ENCODE measurements at regions not wholly inside any gene's neighbourhood (a gene's known extent, or its start where the extent isn't known, plus 50 kb on each side); places are given as distances from the start of the nearest gene placed in this dataset.

DNA sequence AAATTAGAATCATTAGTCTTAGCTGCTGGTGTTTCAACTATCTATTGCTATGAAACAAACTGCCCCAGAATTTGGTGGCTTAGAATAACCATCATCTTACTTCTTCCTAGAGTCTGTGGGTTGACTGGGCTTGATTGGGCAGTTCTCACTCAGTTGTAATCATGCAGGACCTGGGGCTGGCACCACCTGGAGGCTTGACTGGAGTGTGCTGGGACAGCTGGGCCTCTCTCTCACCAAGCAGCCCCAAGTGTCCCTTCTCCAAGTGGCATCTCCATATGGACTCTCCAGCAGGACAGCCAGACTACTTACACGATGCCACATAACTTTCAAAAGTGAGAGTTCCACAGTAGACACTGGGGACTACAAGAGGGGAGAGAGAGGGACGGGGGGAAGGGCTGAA is 140.3 kb upstream of the ATP1B1 start:
- Histone ChIP-seq H3K27ac (ENCODE audit: insufficient read depth, low read length, poor library complexity, severe bottlenecking) (no peak overlapping the region), H3K9me3 (ENCODE audit: control insufficient read depth, low read length) (no peaks in the 10 kb centered on the region), H3K27me3 (replicated peaks; ENCODE audit: control insufficient read depth, insufficient read depth, low read length, poor library complexity, severe bottlenecking) (no peaks in the 10 kb centered on the region), H3K4me3 (ENCODE audit: insufficient read depth, low read depth, low read length, poor library complexity, severe bottlenecking) (no peak overlapping the region), H3K4me1 (ENCODE audit: control insufficient read depth, insufficient read depth, low read length, poor library complexity, severe bottlenecking) (no peaks in the 10 kb centered on the region), H3K36me3 (ENCODE audit: control insufficient read depth, insufficient read depth, low read length) (no peaks in the 10 kb centered on the region)
- DNase-seq = no peak

DNA sequence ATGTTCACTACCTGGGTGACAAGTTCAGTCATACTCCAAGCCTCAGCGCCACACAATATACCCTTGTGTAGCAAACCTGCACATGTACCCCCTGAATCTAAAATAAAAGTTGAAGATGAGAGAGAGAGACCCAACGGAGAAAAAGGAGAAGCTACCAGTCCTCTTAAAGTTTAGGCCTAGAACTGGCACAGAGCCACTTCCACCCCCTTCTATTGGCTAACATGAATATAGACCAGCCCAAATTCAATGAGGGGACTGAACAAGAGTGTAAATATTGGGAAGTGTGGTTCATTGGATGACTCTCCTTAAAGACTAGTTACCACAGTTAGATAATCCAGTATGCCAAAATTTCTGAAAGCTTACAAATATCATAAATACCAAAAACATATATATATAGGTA is 139.9 kb upstream of the ATP1B1 start:
- Histone ChIP-seq H3K36me3 (ENCODE audit: control insufficient read depth, insufficient read depth, low read length) (no peaks in the 10 kb centered on the region), H3K4me1 (ENCODE audit: control insufficient read depth, insufficient read depth, low read length, poor library complexity, severe bottlenecking) (no peaks in the 10 kb centered on the region), H3K27me3 (replicated peaks; ENCODE audit: control insufficient read depth, insufficient read depth, low read length, poor library complexity, severe bottlenecking) (no peaks in the 10 kb centered on the region), H3K4me3 (ENCODE audit: insufficient read depth, low read depth, low read length, poor library complexity, severe bottlenecking) (no peak overlapping the region), H3K27ac (ENCODE audit: insufficient read depth, low read length, poor library complexity, severe bottlenecking) (no peak overlapping the region), H3K9me3 (ENCODE audit: control insufficient read depth, low read length) (no peaks in the 10 kb centered on the region)
- DNase-seq = no peak

DNA sequence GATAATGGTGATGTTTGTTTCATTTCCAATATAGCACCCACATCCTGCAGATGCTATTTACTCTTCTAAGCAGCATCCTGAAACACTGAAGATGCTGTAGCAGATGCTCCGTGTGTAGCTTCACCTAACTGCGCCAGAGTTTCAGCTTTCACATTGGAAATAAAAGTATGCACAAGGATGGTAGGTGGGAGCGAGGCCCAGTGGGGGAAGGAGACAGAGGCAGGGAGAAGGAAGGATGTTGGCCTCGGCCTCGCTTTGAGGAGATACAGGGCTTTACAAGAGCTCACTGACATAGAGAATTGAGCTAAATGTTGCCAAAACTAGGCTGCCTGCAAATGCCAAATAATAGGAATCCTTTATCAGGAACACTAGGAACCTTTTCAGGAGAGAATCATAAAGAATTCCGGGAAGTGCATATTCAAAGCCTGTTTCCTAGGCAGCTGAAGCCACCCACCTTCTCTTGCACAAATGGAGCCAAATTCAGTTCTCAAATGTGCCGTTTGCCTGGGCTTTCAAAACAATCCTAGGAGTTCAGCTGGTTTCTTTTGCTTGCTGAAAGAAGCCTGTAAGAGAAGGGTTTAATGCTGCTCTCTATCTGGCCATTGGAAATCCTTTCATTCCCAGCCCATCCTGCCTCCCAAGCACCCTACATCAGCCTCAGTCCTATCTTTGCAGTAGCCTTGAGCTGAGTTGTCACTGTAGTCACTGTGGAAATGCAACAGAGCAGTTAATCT is 135.4 kb upstream of the ATP1B1 start:
- H3K4me1 ChIP-seq (ENCODE audit: control insufficient read depth, insufficient read depth, low read length, poor library complexity, severe bottlenecking) = no peaks in the 10 kb centered on the region
- H3K4me3 ChIP-seq (ENCODE audit: insufficient read depth, low read depth, low read length, poor library complexity, severe bottlenecking) = no peak overlapping the region
- no peak overlapping the region for H3K27ac ChIP-seq (ENCODE audit: insufficient read depth, low read length, poor library complexity, severe bottlenecking)
- no peaks in the 10 kb centered on the region for H3K27me3 ChIP-seq (replicated peaks; ENCODE audit: control insufficient read depth, insufficient read depth, low read length, poor library complexity, severe bottlenecking)
- H3K36me3 ChIP-seq (ENCODE audit: control insufficient read depth, insufficient read depth, low read length) = no peaks in the 10 kb centered on the region
- H3K9me3 ChIP-seq (ENCODE audit: control insufficient read depth, low read length) = no peaks in the 10 kb centered on the region
- DNase-seq = no peak

DNA sequence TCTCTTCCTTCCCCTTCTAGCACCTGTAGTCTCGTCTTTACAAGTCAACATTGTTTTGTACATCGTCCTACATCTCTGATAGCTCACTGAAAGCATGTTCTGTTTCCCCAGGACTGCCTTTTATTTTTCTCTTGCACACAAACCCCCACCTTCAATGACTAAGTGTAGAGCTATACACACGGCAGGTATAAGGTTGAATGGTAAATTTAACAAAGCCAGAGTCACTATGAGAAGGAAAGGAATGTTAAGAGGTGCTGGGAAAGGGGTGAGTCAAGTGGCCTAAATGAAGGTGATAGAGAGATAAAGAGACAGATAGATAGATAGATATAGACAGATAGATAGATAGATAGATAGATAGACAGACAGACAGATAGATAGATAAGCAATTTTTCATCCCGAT is 134.3 kb upstream of the ATP1B1 start:
- no peaks in the 10 kb centered on the region for H3K4me1 ChIP-seq (ENCODE audit: control insufficient read depth, insufficient read depth, low read length, poor library complexity, severe bottlenecking)
- no peaks in the 10 kb centered on the region for H3K36me3 ChIP-seq (ENCODE audit: control insufficient read depth, insufficient read depth, low read length)
- no peak overlapping the region for H3K27ac ChIP-seq (ENCODE audit: insufficient read depth, low read length, poor library complexity, severe bottlenecking)
- H3K27me3 ChIP-seq (replicated peaks; ENCODE audit: control insufficient read depth, insufficient read depth, low read length, poor library complexity, severe bottlenecking) = no peaks in the 10 kb centered on the region
- no peaks in the 10 kb centered on the region for H3K9me3 ChIP-seq (ENCODE audit: control insufficient read depth, low read length)
- no peak for DNase-seq
- H3K4me3 ChIP-seq (ENCODE audit: insufficient read depth, low read depth, low read length, poor library complexity, severe bottlenecking) = no peak overlapping the region

DNA sequence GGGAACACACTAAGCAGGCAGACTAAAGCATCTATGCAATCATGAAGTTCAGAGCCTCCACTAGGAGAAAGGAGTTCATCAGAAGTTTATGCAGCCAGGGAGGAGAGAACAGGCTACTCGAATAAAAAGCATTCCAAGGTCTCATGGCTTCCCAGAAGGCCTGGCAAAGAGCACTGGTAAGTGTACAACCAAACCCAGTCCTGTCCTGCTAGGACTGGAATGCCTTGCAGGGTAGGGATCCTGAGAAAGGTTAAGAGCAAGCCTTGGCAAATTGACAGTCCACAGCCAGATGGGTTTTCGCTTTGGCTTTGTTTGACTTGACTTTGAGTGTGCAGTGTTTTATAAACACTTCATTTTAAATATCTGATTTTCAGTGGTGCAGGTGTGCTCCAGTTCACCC is 133.6 kb upstream of the ATP1B1 start:
- Histone ChIP-seq H3K9me3 (ENCODE audit: control insufficient read depth, low read length) (no peaks in the 10 kb centered on the region), H3K4me1 (ENCODE audit: control insufficient read depth, insufficient read depth, low read length, poor library complexity, severe bottlenecking) (no peaks in the 10 kb centered on the region)
- DNase-seq = no peak

DNA sequence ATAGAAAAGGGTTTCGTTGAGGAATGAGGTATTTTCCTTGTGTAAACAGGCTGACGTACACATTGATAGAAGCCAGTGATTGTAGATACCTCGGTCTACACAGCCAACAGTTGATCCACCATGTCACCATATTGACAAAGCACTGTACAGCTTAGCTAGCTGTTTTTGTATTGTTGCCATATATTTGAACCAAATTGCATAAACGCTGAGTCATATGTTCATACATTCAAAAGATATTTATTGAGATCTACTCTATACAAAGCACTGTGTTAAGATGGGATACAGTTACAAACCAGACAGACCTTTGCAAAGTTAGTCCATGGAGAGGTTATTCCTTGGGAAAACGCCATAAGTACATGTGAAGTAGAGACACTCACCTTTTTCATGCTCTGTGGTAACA is 132.4 kb upstream of the ATP1B1 start:
- DNase-seq = no peak
- Histone ChIP-seq H3K36me3 (ENCODE audit: control insufficient read depth, insufficient read depth, low read length) (no peaks in the 10 kb centered on the region), H3K9me3 (ENCODE audit: control insufficient read depth, low read length) (no peaks in the 10 kb centered on the region), H3K4me3 (ENCODE audit: insufficient read depth, low read depth, low read length, poor library complexity, severe bottlenecking) (no peak overlapping the region), H3K27ac (ENCODE audit: insufficient read depth, low read length, poor library complexity, severe bottlenecking) (no peak overlapping the region), H3K4me1 (ENCODE audit: control insufficient read depth, insufficient read depth, low read length, poor library complexity, severe bottlenecking) (no peaks in the 10 kb centered on the region), H3K27me3 (replicated peaks; ENCODE audit: control insufficient read depth, insufficient read depth, low read length, poor library complexity, severe bottlenecking) (no peaks in the 10 kb centered on the region)

More for the DNA sequence above, 133.6 kb upstream of the ATP1B1 start:
- Histone ChIP-seq H3K36me3 (ENCODE audit: control insufficient read depth, insufficient read depth, low read length) (no peaks in the 10 kb centered on the region), H3K4me3 (ENCODE audit: insufficient read depth, low read depth, low read length, poor library complexity, severe bottlenecking) (no peak overlapping the region), H3K27me3 (replicated peaks; ENCODE audit: control insufficient read depth, insufficient read depth, low read length, poor library complexity, severe bottlenecking) (no peaks in the 10 kb centered on the region), H3K27ac (ENCODE audit: insufficient read depth, low read length, poor library complexity, severe bottlenecking) (no peak overlapping the region)

DNA sequence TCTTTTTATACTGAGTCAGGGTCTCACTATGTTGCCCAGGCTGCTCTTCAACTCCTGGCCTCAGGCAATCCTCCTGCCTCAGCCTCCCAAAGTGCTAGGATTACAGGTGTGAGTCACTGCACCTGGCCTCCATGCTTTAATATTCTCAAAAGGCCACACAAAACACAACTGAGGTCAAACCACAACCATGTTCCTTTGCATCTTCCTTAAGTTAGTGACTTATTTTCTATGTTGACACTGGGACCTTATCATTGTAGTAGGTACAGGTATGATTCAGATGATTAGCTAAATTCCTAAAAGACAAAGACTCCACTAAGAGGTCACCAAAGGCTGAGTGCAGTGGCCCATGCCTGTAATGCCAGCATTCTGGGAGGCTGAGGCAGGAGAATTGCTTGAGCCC is 131.9 kb upstream of the ATP1B1 start:
- Histone ChIP-seq H3K27me3 (replicated peaks; ENCODE audit: control insufficient read depth, insufficient read depth, low read length, poor library complexity, severe bottlenecking) (no peaks in the 10 kb centered on the region), H3K4me3 (ENCODE audit: insufficient read depth, low read depth, low read length, poor library complexity, severe bottlenecking) (no peak overlapping the region), H3K4me1 (ENCODE audit: control insufficient read depth, insufficient read depth, low read length, poor library complexity, severe bottlenecking) (no peaks in the 10 kb centered on the region), H3K27ac (ENCODE audit: insufficient read depth, low read length, poor library complexity, severe bottlenecking) (no peak overlapping the region), H3K9me3 (ENCODE audit: control insufficient read depth, low read length) (no peaks in the 10 kb centered on the region), H3K36me3 (ENCODE audit: control insufficient read depth, insufficient read depth, low read length) (no peaks in the 10 kb centered on the region)
- no peak for DNase-seq

DNA sequence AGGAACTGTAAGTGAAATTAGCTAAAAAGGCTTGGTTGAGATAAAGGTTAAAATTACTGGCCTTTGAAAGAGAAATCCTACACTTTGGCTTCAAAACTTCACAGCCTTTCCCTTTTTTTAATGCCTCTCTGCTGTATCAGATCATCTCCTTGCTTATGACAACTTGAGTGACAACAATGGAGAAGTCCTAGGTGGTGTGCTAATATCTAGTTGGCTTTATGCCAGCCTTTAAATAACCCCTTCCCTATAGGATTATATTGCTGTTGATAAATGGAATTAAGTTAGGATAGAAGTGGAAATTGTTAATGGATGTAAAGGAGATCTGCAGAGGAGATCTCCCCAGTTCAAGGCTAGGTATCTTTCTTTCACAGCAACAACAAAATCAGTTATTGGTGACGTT is 130.2 kb upstream of the ATP1B1 start:
- no peak for DNase-seq
- no peaks in the 10 kb centered on the region for H3K4me1 ChIP-seq (ENCODE audit: control insufficient read depth, insufficient read depth, low read length, poor library complexity, severe bottlenecking)
- no peaks in the 10 kb centered on the region for H3K9me3 ChIP-seq (ENCODE audit: control insufficient read depth, low read length)
- H3K4me3 ChIP-seq (ENCODE audit: insufficient read depth, low read depth, low read length, poor library complexity, severe bottlenecking) = no peak overlapping the region
- H3K36me3 ChIP-seq (ENCODE audit: control insufficient read depth, insufficient read depth, low read length) = no peaks in the 10 kb centered on the region
- H3K27ac ChIP-seq (ENCODE audit: insufficient read depth, low read length, poor library complexity, severe bottlenecking) = no peak overlapping the region
- no peaks in the 10 kb centered on the region for H3K27me3 ChIP-seq (replicated peaks; ENCODE audit: control insufficient read depth, insufficient read depth, low read length, poor library complexity, severe bottlenecking)

DNA sequence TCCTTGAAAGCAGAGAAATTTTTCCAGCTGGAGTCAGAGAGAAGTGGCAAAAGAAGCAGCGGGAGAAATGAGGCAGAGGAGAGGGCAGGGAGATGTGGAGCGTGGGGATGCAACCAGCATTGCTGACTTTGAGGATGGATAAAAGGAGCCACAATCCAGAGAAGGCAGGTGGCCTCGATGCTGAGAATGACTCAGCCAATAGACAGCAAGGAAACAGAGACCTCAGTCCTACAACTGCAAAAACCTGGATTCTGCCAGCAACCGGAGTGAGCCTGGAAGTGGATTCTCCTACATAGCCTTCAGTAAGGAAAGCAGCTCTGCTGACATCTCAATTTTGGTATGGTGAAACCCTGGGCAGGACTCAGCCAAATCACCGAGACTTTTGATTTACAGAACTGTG is 128.9 kb upstream of the ATP1B1 start:
- H3K27ac ChIP-seq (ENCODE audit: insufficient read depth, low read length, poor library complexity, severe bottlenecking) = no peak overlapping the region
- no peaks in the 10 kb centered on the region for H3K27me3 ChIP-seq (replicated peaks; ENCODE audit: control insufficient read depth, insufficient read depth, low read length, poor library complexity, severe bottlenecking)
- H3K9me3 ChIP-seq (ENCODE audit: control insufficient read depth, low read length) = no peaks in the 10 kb centered on the region
- H3K4me1 ChIP-seq (ENCODE audit: control insufficient read depth, insufficient read depth, low read length, poor library complexity, severe bottlenecking) = no peaks in the 10 kb centered on the region
- no peak for DNase-seq
- H3K4me3 ChIP-seq (ENCODE audit: insufficient read depth, low read depth, low read length, poor library complexity, severe bottlenecking) = no peak overlapping the region
- H3K36me3 ChIP-seq (ENCODE audit: control insufficient read depth, insufficient read depth, low read length) = no peaks in the 10 kb centered on the region

DNA sequence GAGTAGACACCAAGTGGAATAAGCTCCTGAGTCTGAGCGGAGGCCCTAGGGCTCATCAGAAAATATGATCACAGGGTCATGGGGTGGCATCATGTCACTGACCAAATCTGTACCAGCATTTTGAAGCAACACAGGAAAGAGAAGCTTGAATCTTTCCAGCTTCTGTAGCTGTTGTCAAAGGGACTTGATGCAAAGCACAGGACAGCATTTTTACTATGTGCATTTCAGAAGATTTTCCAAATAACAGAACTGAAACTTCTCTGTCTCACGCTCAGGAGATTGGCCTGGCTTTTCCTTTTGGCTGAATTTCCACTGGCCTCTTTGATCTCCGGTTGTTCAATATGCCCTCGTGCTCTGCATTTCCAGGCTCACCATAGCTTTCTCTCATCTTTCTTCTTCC is 127.2 kb upstream of the ATP1B1 start:
- Histone ChIP-seq H3K4me1 (ENCODE audit: control insufficient read depth, insufficient read depth, low read length, poor library complexity, severe bottlenecking) (no peaks in the 10 kb centered on the region), H3K9me3 (ENCODE audit: control insufficient read depth, low read length) (no peaks in the 10 kb centered on the region), H3K27ac (ENCODE audit: insufficient read depth, low read length, poor library complexity, severe bottlenecking) (no peak overlapping the region), H3K36me3 (ENCODE audit: control insufficient read depth, insufficient read depth, low read length) (no peaks in the 10 kb centered on the region), H3K27me3 (replicated peaks; ENCODE audit: control insufficient read depth, insufficient read depth, low read length, poor library complexity, severe bottlenecking) (no peaks in the 10 kb centered on the region), H3K4me3 (ENCODE audit: insufficient read depth, low read depth, low read length, poor library complexity, severe bottlenecking) (no peak overlapping the region)
- no peak for DNase-seq
